ENCODE measurements at regions not wholly inside any gene's neighbourhood (a gene's known extent, or its start where the extent isn't known, plus 50 kb on each side); places are given as distances from the start of the nearest gene placed in this dataset.

- TF ChIP-seq, protein P1, sequence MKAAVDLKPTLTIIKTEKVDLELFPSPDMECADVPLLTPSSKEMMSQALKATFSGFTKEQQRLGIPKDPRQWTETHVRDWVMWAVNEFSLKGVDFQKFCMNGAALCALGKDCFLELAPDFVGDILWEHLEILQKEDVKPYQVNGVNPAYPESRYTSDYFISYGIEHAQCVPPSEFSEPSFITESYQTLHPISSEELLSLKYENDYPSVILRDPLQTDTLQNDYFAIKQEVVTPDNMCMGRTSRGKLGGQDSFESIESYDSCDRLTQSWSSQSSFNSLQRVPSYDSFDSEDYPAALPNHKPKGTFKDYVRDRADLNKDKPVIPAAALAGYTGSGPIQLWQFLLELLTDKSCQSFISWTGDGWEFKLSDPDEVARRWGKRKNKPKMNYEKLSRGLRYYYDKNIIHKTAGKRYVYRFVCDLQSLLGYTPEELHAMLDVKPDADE (IDR thresholded peaks at IDR 0.05) = no peak
- no peak for TF ChIP-seq JUNB (IDR thresholded peaks at IDR 0.05; ENCODE audit: unreplicated experiment)
- TF ChIP-seq EZH2 (IDR thresholded peaks at IDR 0.05; ENCODE audit: low read depth, unreplicated experiment) = no peak
- TF ChIP-seq STAT1 (IDR thresholded peaks at IDR 0.05; ENCODE audit: unreplicated experiment) = no peak
- no peak for TF ChIP-seq EZH2phosphoT487 (IDR thresholded peaks at IDR 0.05; ENCODE audit: unreplicated experiment)
Observed at GRCh38 chrX:2584251-2585157, 83.7 kb upstream of the DHRSX start (continued).

DNA sequence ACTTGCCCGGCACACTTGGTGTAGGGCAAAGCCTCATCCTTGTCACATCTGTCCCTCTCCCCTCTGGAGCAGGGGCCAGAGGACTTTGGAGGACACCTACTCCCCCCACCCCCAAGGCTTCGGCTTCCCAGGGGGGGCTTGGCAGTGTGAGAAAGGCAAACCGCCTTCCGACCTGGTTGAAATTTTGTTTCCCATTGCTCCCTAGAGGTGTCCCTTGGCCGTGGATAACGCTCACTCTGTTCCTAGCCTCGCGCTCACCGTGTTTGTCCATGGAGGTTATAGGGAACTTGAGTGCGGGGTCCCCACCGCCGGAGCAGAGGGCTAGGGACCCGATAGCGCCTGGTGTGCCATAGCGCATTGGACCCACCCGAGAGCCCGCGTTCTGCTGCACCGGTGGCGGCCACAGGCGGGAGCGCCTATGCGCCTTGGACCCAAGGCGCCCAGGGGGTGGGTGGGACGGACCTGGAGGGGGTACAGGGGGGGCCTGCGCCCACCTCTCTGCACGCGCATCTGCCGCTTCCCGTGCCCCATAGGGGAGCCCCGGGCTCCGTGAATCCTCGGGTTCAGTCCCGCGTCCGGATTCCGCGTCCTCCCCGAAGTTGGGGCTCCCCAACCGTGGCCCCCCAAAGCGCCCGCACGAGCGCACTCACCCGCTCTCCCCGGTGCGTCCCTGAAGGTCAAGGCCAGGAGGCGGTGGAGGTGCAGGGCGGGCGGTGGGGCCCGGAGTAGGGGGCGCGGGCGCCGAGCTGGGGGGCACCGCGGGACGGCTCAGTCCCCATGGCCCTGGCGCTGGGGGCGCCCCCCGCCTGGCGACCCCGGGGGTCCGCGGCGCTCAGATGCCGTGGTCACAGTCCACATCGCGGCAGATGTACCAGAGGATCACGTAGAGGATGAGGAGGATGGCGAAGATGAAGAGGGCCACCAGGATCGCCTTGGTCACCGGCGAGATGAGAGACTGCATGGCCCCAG, 82.7 kb upstream of the DHRSX start:
- Histone ChIP-seq H3K27me3 (ENCODE audit: insufficient read depth) (peaks cover 50% of the 10 kb centered on the region), H3K4me3 (peak overlapping the region; percentile 72), H3K9me2 (ENCODE audit: insufficient read depth) (no peaks in the 10 kb centered on the region), H4K20me1 (replicated peaks; ENCODE audit: insufficient read depth) (no peaks in the 10 kb centered on the region), H3K4me2 (peak overlapping the region; percentile 94), H3F3A (replicated peaks; ENCODE audit: low read depth) (peaks cover 9% of the 10 kb centered on the region), H3K27ac (ENCODE audit: low read depth) (no peak overlapping the region), H3K36me3 (ENCODE audit: insufficient read depth) (no peaks in the 10 kb centered on the region; the same call in 1 of the 2 replicates), H2AFZ (peak overlapping the region; percentile 95; the same call in 1 of the 2 replicates), H3K79me2 (replicated peaks; ENCODE audit: insufficient read depth) (no peaks in the 10 kb centered on the region), H3K4me1 (ENCODE audit: insufficient read depth) (peaks cover 30% of the 10 kb centered on the region)
- Mint-ChIP-seq H3K4me3 (peak overlapping the region; percentile 75), H3K4me1 (peaks cover 32% of the 10 kb centered on the region), H3K27ac (no peak overlapping the region), H3K36me3 (ENCODE audit: low read depth) (no peaks in the 10 kb centered on the region), H3K27me3 (ENCODE audit: insufficient read depth, low read depth, poor library complexity) (peaks cover 38% of the 10 kb centered on the region), H3K9me3 (no peaks in the 10 kb centered on the region; the same call in 2 of the 3 replicates)
- no peak for TF ChIP-seq CREB1 (CRISPR knock-in tag; IDR thresholded peaks at IDR 0.05; ENCODE audit: low read depth)
- TF ChIP-seq EZH2 (IDR thresholded peaks at IDR 0.05; ENCODE audit: low read depth, unreplicated experiment) = peak; percentile 55
- no peak for TF ChIP-seq EZH2phosphoT487 (IDR thresholded peaks at IDR 0.05; ENCODE audit: unreplicated experiment)
- DNase-seq (ENCODE audit: low spot score) (peak; percentile 42), ATAC-seq (peak; percentile 47)

- H3K4me3 ChIP-seq = peak overlapping the region; percentile 72
- H3K9me2 ChIP-seq (ENCODE audit: insufficient read depth) = no peaks in the 10 kb centered on the region
- peaks cover 39% of the 10 kb centered on the region for H3K4me1 ChIP-seq (ENCODE audit: insufficient read depth)
- peaks cover 39% of the 10 kb centered on the region for H3K4me1 Mint-ChIP-seq
- no peak overlapping the region for H3K27ac Mint-ChIP-seq
- no peaks in the 10 kb centered on the region for H4K20me1 ChIP-seq (replicated peaks; ENCODE audit: insufficient read depth)
- no peaks in the 10 kb centered on the region for H3K9me3 Mint-ChIP-seq
- peaks cover 38% of the 10 kb centered on the region for H3K27me3 Mint-ChIP-seq (ENCODE audit: insufficient read depth, low read depth, poor library complexity)
- no peaks in the 10 kb centered on the region; the same call in 1 of the 2 replicates for H3K36me3 ChIP-seq (ENCODE audit: insufficient read depth)
- H3F3A ChIP-seq (replicated peaks; ENCODE audit: low read depth) = peaks cover 9% of the 10 kb centered on the region
- peaks cover 50% of the 10 kb centered on the region for H3K27me3 ChIP-seq (ENCODE audit: insufficient read depth)
- H2AFZ ChIP-seq = no peak overlapping the region
- H3K79me2 ChIP-seq (replicated peaks; ENCODE audit: insufficient read depth) = no peaks in the 10 kb centered on the region
- peak overlapping the region; percentile 94 for H3K4me2 ChIP-seq
- ATAC-seq = no peak
- DNase-seq (ENCODE audit: low spot score) = no peak
- TF ChIP-seq, protein P1 (IDR thresholded peaks at IDR 0.05) = no peak
- no peaks in the 10 kb centered on the region for H3K36me3 Mint-ChIP-seq (ENCODE audit: low read depth)
- no peak overlapping the region for H3K27ac ChIP-seq (ENCODE audit: low read depth)
- peak overlapping the region; percentile 75 for H3K4me3 Mint-ChIP-seq
Observed at GRCh38 chrX:2582667-2583066, 81.9 kb upstream of the DHRSX start.
